ENCODE measurements at regions not wholly inside any gene's neighbourhood (a gene's known extent, or its start where the extent isn't known, plus 50 kb on each side); places are given as distances from the start of the nearest gene placed in this dataset. TPM values are rescaled to one million over a fixed set of nuclear protein-coding genes. Genes with fewer than 3 reads are reported as not detected.
"Not testable (repeated sequence)": the region's sequence is repeated elsewhere in the genome, so short reads cannot be mapped to it uniquely, and the experiment has no call there.

GRCh38 chrX:123093792-123094191 lies 90.3 kb upstream of the GRIA3 start:
- ChIA-PET CTCF (no interaction called here), POLR2A (no interaction called here)
- H3K4me3 ChIP-seq (ENCODE audit: low read depth, low read length) = no peak overlapping the region
- TF ChIP-seq CTCF (IDR thresholded peaks at IDR 0.05; ENCODE audit: insufficient read depth, low read depth, low read length) = no peak
- no peak for DNase-seq (ENCODE audit: low read depth)
- no peaks in the 10 kb centered on the region for H3K36me3 ChIP-seq (ENCODE audit: control insufficient read depth, insufficient read depth, low read length)
- no peaks in the 10 kb centered on the region for H3K27me3 ChIP-seq (ENCODE audit: control insufficient read depth, insufficient read depth, low read length)

- POLR2A ChIA-PET = no interaction called here
- no peaks in the 10 kb centered on the region for H3K36me3 ChIP-seq (ENCODE audit: control insufficient read depth, insufficient read depth, low read length)
- no peak for DNase-seq (ENCODE audit: low read depth)
- no peak overlapping the region for H3K4me3 ChIP-seq (ENCODE audit: low read depth, low read length)
- TF ChIP-seq CTCF (IDR thresholded peaks at IDR 0.05; ENCODE audit: insufficient read depth, low read depth, low read length) = no peak
- no peaks in the 10 kb centered on the region for H3K27me3 ChIP-seq (ENCODE audit: control insufficient read depth, insufficient read depth, low read length)
- CTCF ChIA-PET = no interaction called here
Observed at GRCh38 chrX:123108513-123109427, 75.3 kb upstream of the GRIA3 start.

- DNase-seq (ENCODE audit: low read depth) = no peak
- Histone ChIP-seq H3K36me3 (ENCODE audit: control insufficient read depth, insufficient read depth, low read length) (no peaks in the 10 kb centered on the region), H3K27me3 (ENCODE audit: control insufficient read depth, insufficient read depth, low read length) (no peaks in the 10 kb centered on the region), H3K4me3 (ENCODE audit: low read depth, low read length) (no peak overlapping the region)
- ChIA-PET POLR2A (no interaction called here), CTCF (no interaction called here)
- no peak for TF ChIP-seq CTCF (IDR thresholded peaks at IDR 0.05; ENCODE audit: insufficient read depth, low read depth, low read length)
Observed at GRCh38 chrX:123121241-123121640, 62.8 kb upstream of the GRIA3 start.

GRCh38 chrX:123129805-123130204 lies 54.3 kb upstream of the GRIA3 start:
- POLR2A ChIA-PET; DNase-seq (ENCODE audit: low read depth); H3K36me3 ChIP-seq (ENCODE audit: control insufficient read depth, insufficient read depth, low read length); H3K27me3 ChIP-seq (ENCODE audit: control insufficient read depth, insufficient read depth, low read length); CTCF ChIA-PET; H3K4me3 ChIP-seq (ENCODE audit: low read depth, low read length): not testable (repeated sequence)

Small RNA genes lying in the stretch of these regions (small RNA-seq; reads per million reads assigned to genes)
- gene MIR3672 (ENCODE audit: insufficient read length, low read depth, low replicate concordance) = not detected
- gene RF00012 (ENCODE audit: insufficient read length, low read depth, low replicate concordance) = not detected
